ENCODE measurements at regions not wholly inside any gene's neighbourhood (a gene's known extent, or its start where the extent isn't known, plus 50 kb on each side); places are given as distances from the start of the nearest gene placed in this dataset.

DNA sequence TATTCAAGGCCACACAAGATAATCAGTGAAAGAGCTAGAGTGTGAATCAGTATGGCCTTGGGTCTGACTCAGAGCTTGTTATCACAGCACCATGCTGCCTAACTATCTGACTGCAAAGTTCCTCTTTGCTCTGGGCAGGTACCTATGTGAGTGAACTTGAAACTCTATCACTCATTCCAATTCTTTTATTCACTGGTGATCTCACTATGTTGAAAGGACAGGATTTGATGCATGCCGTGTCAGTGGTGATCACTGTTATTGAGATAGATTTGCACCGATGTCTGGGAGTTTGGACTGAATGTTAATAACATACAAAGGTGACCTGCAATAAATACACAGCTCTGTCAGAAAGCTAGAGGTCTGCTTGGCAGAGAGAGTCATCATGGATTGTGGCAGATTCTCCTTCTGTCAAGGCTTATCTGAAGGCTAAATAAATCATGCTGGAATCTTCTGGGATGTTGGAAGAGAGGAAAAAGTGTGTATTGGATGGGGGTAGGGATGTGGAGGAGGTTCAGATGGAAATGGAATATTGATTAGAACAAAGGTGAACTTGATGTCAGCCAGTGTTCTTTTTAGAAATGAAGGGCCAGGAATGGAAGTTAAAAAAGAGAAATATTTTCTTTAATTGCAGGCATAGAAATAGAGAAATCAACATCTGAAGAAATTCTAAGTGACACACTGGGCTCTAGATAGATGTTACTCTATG is 91.8 kb upstream of the TNC start:
- TF ChIP-seq ZFX (IDR thresholded peaks at IDR 0.05; ENCODE audit: borderline replicate concordance) = no peak
- TF ChIP-seq, protein P1, sequence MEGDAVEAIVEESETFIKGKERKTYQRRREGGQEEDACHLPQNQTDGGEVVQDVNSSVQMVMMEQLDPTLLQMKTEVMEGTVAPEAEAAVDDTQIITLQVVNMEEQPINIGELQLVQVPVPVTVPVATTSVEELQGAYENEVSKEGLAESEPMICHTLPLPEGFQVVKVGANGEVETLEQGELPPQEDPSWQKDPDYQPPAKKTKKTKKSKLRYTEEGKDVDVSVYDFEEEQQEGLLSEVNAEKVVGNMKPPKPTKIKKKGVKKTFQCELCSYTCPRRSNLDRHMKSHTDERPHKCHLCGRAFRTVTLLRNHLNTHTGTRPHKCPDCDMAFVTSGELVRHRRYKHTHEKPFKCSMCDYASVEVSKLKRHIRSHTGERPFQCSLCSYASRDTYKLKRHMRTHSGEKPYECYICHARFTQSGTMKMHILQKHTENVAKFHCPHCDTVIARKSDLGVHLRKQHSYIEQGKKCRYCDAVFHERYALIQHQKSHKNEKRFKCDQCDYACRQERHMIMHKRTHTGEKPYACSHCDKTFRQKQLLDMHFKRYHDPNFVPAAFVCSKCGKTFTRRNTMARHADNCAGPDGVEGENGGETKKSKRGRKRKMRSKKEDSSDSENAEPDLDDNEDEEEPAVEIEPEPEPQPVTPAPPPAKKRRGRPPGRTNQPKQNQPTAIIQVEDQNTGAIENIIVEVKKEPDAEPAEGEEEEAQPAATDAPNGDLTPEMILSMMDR (IDR thresholded peaks at IDR 0.05) = no peak
- no peak overlapping the region for H3K27ac ChIP-seq

DNA sequence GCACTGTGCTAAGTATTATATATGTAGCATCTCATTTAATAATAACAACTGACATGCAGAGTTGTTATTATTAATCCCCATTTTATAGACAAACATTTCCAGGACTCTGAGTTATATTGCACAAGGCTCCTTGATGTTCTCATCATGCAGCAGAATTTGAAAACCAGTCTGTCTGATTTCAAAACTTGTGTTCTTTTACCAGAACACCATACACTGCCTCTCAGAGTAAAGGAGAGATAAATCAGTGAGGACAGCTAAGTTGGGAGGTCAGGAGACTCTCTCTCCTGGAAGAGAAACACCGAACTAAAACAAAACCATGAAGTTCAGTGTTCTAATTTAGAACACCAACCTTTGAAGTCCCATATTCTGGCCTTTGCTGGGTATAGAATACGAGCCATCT is 92.7 kb upstream of the TNC start:
- TF ChIP-seq, protein P1 (IDR thresholded peaks at IDR 0.05) = no peak
- TF ChIP-seq ZFX (IDR thresholded peaks at IDR 0.05; ENCODE audit: borderline replicate concordance) = no peak
- H3K27ac ChIP-seq = no peak overlapping the region

DNA sequence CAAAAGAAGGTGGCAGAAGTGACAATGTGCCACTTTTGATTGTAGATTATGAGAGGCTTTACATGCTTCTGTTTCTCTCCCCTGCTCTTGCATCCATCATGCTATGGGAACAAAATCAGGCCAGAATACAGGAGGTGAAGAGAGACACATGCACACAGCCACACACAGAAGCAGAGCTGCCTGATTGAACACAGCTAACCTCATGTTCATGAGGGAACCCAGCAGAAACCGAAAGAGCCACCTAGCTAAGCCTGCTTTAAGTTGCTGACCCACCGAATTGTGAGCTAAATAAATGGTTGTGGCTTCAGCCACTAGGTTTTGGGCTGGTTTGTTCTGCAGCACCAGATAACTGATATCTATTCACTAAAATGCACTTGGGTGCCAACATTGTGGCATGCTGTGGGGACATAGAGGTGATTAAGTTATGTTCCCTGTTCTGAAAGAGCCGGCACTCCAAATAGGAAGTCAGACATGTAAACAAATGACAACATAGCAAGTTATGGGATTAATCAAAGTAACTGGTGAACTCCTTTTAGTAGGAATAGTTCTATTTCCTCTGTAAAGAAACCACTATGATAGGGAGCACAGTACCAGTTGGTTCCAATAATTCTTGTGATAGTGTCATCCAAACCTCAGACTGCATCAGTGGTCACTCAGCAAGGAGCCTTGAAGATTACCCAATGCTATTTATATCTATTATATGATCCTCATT is 93.6 kb upstream of the TNC start:
- TF ChIP-seq, protein P1 (IDR thresholded peaks at IDR 0.05) = no peak
- no peak for TF ChIP-seq ZFX (IDR thresholded peaks at IDR 0.05; ENCODE audit: borderline replicate concordance)
- H3K27ac ChIP-seq = no peak overlapping the region

DNA sequence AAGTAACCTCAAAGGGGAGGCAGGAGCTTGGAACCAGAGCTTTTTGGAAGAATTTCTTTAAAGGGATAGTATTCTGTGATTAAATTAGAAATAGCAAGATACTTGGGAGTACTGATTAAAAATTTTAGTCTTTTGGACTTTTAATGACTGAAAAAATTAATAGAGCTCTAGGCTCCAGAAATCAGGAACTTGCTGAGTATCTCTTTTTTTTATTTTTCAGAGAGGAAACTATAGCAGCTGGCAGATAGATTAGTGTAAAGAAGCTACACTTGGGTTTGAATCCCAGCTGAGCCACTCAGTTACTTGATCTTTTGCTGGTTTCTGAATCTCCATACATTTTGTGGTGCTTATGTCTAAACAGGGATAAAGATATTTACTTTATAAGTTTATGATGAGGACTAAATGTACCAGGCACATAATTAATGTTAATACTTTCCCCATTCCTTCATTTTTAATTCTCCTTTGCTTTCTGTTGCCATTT is 94.2 kb upstream of the TNC start:
- no peak for TF ChIP-seq ZFX (IDR thresholded peaks at IDR 0.05; ENCODE audit: borderline replicate concordance)
- TF ChIP-seq, protein P1 (IDR thresholded peaks at IDR 0.05) = no peak
- H3K27ac ChIP-seq = no peak overlapping the region

DNA sequence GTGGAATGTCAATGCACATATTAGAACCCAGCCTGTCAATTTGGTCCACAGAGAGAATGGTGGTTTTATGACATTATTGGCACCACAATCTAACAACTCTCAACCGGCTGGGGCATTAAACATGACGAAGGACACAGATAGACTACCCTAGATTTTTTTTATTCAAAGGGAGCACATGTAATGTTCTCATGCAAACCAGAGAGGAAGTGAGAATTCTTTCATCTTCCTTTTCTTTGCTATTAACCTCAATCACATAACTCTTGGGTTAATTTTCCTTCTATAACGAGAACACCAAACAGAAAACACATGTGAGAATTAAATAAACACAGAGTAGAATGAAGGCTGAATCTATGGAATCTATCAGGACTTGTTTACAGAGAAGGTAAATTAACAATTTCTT is 94.9 kb upstream of the TNC start:
- TF ChIP-seq ZFX (IDR thresholded peaks at IDR 0.05; ENCODE audit: borderline replicate concordance) = no peak
- TF ChIP-seq, protein P1 (IDR thresholded peaks at IDR 0.05) = no peak
- H3K27ac ChIP-seq = no peak overlapping the region

DNA sequence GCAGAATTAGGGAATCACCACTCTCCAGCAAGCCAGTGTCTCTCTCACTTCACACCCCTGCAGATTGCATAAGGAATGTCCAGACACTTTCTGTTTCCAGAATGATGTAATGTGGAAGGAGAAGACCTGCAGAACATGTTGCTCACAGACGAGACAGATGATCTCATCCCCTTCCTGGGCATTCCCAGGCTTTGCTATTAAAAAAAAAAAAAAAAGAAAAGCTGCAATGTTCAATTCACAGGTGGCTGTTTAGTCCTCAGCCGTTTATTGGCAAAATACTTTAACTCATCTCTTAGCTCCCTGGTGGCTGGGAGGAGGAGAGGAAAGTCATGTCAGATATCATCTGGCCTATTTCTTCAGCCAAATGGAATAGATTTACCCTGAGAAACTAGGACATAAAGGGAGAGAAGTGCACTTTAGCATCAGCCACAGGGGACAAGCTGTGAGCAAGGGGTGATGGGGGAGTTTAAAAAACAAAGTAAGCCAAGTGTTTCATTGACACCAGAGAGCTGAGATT is 95.9 kb upstream of the TNC start:
- no peak overlapping the region for H3K27ac ChIP-seq
- TF ChIP-seq ZFX (IDR thresholded peaks at IDR 0.05; ENCODE audit: borderline replicate concordance) = no peak
- TF ChIP-seq, protein P1 (IDR thresholded peaks at IDR 0.05) = no peak

DNA sequence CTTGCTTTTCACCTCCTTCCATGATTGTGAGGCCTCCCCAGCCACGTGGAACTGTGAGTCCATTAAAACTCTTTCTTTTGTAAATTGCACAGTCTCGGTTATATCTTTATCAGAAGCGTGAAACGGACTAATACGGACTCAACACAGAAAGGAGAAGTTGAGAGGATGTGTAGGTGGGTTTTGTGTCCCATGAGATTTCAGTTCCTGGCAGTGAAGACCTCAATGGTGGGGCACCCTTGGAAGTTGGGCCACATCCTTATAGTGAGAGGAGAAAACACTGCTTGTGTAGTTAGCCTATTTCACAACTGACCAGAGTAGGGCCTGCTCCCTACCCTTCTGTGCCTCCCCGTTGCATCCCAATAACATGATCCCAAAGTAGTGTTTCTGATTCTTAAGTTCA is 98.9 kb upstream of the TNC start:
- no peak overlapping the region for H3K27ac ChIP-seq
- TF ChIP-seq, protein P1 (IDR thresholded peaks at IDR 0.05) = no peak
- no peak for TF ChIP-seq ZFX (IDR thresholded peaks at IDR 0.05; ENCODE audit: borderline replicate concordance)

Data from 22Rv1 (cell line).